Activated naive CD4-positive, alpha-beta T cell treated with anti-CD3 and anti-CD28 coated beads, Interleukin-2, amount 10 ng/mL, durations not matched to agents 7 days and 5 days (primary cell): ENCODE measurements at regions not wholly inside any gene's neighbourhood (a gene's known extent, or its start where the extent isn't known, plus 50 kb on each side); places are given as distances from the start of the nearest gene placed in this dataset.

Experiments used
- CTCF ChIA-PET: fragments of 350-600 bp; sonication (Branson Sonifier 250); formaldehyde crosslinking; loops from one replicate; lab custom pipeline; 2021; ENCODE audit warnings: antibody characterized with exemption; lab: Charles Lee
- DNase-seq: peaks from one replicate; pipeline ENCODE4 v3.0.0-alpha.2; 2020
- H3K27ac Mint-ChIP-seq: one replicate; pipeline ENCODE4 v1.8.0; 2021; ENCODE audit warnings: mild to moderate bottlenecking, moderate library complexity, mixed read lengths
- H3K27me3 Mint-ChIP-seq: one replicate; pipeline ENCODE4 v1.8.0; 2021; ENCODE audit warnings: mild to moderate bottlenecking, mixed read lengths
- H3K36me3 Mint-ChIP-seq: one replicate; pipeline ENCODE4 v1.8.0; 2021; ENCODE audit warnings: mixed read lengths
- H3K4me1 Mint-ChIP-seq: one replicate; pipeline ENCODE4 v1.8.0; 2021; ENCODE audit warnings: mixed read lengths
- H3K4me3 Mint-ChIP-seq: one replicate; pipeline ENCODE4 v1.8.0; 2021; ENCODE audit warnings: mild to moderate bottlenecking, moderate library complexity, mixed read lengths
- H3K9me3 Mint-ChIP-seq: one replicate; pipeline ENCODE4 v1.8.0; 2021; ENCODE audit warnings: mixed read lengths

DNA sequence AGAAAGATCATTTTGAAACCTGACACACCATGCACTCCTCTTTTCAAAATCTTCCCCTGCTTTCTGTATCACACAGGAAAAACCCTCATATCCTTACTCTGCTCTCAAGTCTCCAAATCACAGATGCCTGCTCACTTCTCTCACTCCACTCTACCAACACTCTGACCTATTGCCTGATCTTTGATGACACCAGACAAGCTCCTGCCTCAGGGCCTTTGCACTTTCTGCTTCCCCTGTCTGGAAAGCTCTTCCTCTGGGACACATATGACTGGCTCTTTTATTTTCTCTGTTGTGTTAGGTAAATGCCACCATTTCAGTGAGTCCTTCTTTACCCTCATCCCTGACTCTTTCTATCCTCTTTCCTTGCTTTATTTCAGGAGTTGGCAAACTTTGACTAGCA is 1300.7 kb upstream of the ZEB2 start:
- no peaks in the 10 kb centered on the region for H3K4me1 Mint-ChIP-seq
- H3K27ac Mint-ChIP-seq = no peak overlapping the region
- no peaks in the 10 kb centered on the region for H3K36me3 Mint-ChIP-seq
- no peak overlapping the region for H3K4me3 Mint-ChIP-seq
- CTCF ChIA-PET = no interaction called here
- peaks cover 3% of the 10 kb centered on the region for H3K9me3 Mint-ChIP-seq
- no peak for DNase-seq
- no peaks in the 10 kb centered on the region for H3K27me3 Mint-ChIP-seq

DNA sequence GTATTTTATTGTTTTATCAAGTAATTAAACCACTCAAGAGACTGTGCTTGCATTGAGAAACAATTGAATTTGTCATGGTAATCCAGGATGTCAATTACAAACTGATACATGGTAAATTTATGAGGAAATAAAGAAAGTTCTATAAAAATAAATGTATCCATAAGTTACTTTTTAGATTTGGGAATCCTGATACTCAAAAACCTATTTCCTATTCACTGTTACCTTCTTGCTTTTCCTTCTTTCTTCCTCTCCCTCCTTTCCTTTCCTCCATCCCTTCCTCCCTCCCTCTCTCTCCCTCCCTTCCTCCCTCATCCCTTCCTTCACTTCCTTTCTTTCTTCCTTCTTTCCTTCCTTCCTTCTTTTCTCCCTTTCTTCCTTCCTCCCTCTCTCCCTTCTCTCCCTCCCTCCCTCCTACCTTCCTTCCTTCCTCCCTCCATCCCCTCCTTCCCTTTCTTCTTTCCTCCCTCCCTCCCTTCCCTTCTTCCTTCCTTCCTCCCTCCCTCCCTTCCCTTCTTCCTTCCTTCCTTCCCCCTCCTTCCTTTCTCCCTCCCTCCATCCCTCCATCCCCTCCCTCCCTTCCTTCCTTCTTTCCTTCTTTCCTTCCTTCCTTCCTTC is 1299.1 kb upstream of the ZEB2 start:
- H3K36me3 Mint-ChIP-seq = no peaks in the 10 kb centered on the region
- H3K27me3 Mint-ChIP-seq = no peaks in the 10 kb centered on the region
- no peak for DNase-seq
- H3K4me3 Mint-ChIP-seq = no peak overlapping the region
- H3K4me1 Mint-ChIP-seq = no peaks in the 10 kb centered on the region
- no peak overlapping the region for H3K27ac Mint-ChIP-seq
- CTCF ChIA-PET = no interaction called here
- H3K9me3 Mint-ChIP-seq = peaks cover 3% of the 10 kb centered on the region

DNA sequence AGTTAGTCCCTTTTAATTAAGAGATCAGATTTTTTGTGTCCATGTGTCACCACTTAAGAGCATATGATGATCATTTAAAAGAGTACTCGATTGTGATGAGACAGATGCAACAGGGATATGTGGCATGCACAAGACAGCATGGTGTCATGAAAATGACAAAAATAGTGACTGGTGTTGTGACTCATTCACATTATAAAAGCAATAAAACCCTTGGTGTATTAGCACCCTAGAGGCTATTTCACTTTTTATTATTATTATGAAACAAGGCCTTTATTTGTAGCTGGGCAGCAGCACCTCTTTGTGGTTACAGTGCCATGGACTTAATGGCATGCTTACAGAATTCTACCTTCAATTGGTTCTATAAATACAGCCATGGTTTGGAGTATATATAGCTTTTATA is 1296.0 kb upstream of the ZEB2 start:
- H3K36me3 Mint-ChIP-seq = no peaks in the 10 kb centered on the region

DNA sequence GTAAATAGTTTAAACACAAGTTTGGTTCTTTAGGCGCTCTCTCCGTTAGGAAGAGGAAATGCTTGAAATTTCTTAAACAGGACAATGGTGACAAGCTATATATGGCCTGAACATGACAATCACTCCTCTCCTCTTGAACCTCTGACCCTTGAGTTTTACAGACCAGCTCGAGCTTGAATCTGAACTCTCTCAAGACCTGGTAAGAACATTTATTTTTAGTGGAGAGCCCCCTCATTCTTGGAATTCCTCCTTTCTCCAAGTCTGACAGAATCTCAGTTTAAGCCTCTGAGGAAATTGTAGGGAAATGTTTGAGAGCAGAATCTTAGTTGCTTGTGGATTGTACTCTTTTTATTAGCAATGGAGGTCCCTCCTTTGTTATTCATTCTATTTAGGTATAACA is 1293.6 kb upstream of the ZEB2 start:
- Mint-ChIP-seq H3K27me3 (no peaks in the 10 kb centered on the region), H3K4me1 (no peaks in the 10 kb centered on the region), H3K9me3 (no peaks in the 10 kb centered on the region), H3K4me3 (no peak overlapping the region), H3K36me3 (no peaks in the 10 kb centered on the region), H3K27ac (no peak overlapping the region)
- CTCF ChIA-PET = no interaction called here
- DNase-seq = no peak

More for the DNA sequence above, 1296.0 kb upstream of the ZEB2 start:
- CTCF ChIA-PET = no interaction called here
- no peak for DNase-seq
- Mint-ChIP-seq H3K9me3 (peaks cover 3% of the 10 kb centered on the region), H3K27me3 (no peaks in the 10 kb centered on the region), H3K27ac (no peak overlapping the region), H3K4me1 (no peaks in the 10 kb centered on the region), H3K4me3 (no peak overlapping the region)

DNA sequence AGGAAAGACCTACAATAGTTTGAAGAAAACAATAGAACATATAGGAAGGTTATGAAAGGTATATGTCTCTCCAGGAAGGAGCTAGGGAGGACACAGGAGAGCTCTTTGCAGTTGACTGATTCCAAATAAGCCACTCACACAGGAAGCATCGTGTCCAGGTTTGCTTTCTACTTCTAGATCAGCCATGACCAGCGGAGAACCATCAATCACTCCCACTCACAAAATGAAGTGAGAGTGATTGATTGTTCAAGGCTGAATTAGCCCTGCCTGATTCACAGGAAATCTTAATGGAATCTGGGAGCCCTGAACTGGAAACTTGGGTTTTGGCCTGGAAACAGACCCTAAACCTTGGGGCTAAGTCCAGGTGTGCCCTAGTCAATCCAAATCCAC is 1292.2 kb upstream of the ZEB2 start:
- no peak for DNase-seq
- Mint-ChIP-seq H3K4me3 (no peak overlapping the region), H3K4me1 (no peaks in the 10 kb centered on the region), H3K27me3 (no peaks in the 10 kb centered on the region), H3K9me3 (no peaks in the 10 kb centered on the region), H3K27ac (no peak overlapping the region), H3K36me3 (no peaks in the 10 kb centered on the region)
- CTCF ChIA-PET = no interaction called here

DNA sequence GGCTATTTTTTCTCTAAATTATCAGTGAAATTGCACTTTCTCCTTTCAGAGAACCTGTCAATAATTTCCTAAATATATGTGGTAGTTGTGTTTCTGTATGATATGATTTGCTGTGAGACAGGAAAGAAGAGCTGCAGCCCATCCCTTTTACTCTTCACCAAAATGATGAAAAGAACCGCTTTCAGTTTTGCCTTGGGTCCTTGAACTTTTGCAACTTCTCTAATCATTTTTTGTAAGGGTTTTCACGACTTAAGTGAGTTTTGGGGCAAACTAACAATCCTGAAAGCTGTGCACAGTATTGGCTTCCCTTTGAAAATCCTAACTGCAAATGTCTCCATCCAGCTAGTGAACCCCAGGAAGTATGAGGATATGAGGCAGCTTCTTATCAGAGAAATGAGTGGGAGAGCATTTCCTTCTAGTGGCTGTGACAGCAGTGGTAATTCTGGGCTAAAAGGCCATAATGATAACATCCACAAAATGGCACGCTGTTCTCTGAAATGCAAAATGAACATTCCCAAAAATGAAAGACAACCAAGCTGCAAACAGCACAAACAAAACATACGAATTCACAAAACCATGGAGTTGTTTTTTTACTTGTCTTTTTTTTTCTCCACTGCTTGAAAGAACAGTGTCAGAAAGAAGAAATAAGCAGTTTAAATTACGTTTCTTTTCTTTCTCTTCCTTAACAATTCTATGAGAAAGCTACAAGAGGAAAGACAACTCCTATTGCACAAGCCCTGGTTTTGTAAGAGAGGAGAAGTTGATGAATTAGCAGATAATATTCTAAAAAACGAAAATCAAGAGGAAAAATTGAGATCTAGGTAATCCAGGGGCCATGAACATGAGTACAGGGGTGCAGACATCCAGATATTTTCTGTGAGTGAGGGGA is 1291.6 kb upstream of the ZEB2 start:
- no peak overlapping the region for H3K4me3 Mint-ChIP-seq
- CTCF ChIA-PET = no interaction called here
- no peak for DNase-seq
- H3K36me3 Mint-ChIP-seq = no peaks in the 10 kb centered on the region
- no peaks in the 10 kb centered on the region for H3K9me3 Mint-ChIP-seq
- H3K27ac Mint-ChIP-seq = no peak overlapping the region
- no peaks in the 10 kb centered on the region for H3K4me1 Mint-ChIP-seq
- H3K27me3 Mint-ChIP-seq = no peaks in the 10 kb centered on the region

DNA sequence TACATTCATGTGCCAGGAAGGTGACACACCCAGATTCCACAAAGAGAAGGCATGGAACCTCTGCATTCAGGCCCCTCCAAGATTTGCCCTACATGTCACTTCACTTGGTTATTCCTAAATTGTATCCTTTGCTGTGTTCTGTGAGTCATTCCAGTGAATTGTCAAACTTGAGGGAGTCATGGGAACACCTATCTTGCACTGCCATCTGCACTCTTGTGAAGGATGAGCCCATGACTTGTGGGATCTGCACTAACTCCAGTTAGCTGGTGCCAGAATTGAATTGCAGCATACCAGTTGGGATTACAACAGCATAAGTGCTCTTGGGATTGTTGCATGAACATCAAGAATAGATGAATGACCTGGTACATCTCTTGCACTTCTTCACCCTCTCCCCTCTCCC is 1288.0 kb upstream of the ZEB2 start:
- no peak overlapping the region for H3K27ac Mint-ChIP-seq
- H3K36me3 Mint-ChIP-seq = no peaks in the 10 kb centered on the region
- H3K4me3 Mint-ChIP-seq = no peak overlapping the region
- no peaks in the 10 kb centered on the region for H3K4me1 Mint-ChIP-seq
- no peaks in the 10 kb centered on the region for H3K9me3 Mint-ChIP-seq
- DNase-seq = no peak
- CTCF ChIA-PET = no interaction called here
- no peaks in the 10 kb centered on the region for H3K27me3 Mint-ChIP-seq

DNA sequence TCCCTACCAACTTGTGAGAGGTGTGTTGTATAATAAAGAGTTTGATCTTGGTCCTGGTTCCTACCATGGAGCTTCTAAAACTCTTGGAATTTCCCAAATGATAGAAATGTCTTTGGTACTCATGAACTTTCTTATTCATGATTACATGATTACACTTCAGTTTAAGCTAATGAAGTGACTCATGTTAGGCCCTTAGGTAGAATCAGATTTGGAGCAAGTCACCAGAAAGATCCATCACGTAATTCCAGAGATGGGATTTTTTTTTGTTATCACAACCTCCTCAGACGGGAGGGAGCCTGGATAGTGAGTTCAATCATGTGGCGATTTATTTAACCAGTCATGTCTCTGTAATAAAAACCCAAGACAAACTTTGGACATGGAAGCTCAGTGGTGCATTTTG is 1287.6 kb upstream of the ZEB2 start:
- H3K4me3 Mint-ChIP-seq = no peak overlapping the region
- no peaks in the 10 kb centered on the region for H3K4me1 Mint-ChIP-seq
- CTCF ChIA-PET = no interaction called here
- H3K9me3 Mint-ChIP-seq = no peaks in the 10 kb centered on the region
- no peak for DNase-seq
- no peaks in the 10 kb centered on the region for H3K27me3 Mint-ChIP-seq
- H3K27ac Mint-ChIP-seq = no peak overlapping the region
- H3K36me3 Mint-ChIP-seq = no peaks in the 10 kb centered on the region

DNA sequence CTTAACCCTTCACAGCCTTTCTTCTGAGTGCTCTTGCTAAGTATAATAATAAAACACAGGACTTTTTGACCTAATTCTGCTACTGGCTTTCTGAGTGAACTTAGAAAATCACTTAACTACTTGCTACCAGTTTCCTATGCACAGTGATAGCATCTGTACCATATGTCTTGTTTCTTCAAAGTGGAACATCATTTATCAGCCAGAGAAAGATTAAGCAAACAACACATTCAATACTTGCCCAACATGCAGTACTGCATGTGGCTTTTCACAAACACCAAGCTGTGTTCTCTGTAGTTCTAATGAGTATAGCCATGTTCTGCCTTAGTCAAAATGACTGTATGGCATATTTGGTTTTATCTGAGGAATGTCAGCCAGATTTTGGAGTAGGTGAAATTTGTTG is 1286.6 kb upstream of the ZEB2 start:
- Mint-ChIP-seq H3K9me3 (no peaks in the 10 kb centered on the region), H3K4me1 (no peaks in the 10 kb centered on the region), H3K27me3 (no peaks in the 10 kb centered on the region), H3K4me3 (no peak overlapping the region), H3K27ac (no peak overlapping the region), H3K36me3 (no peaks in the 10 kb centered on the region)
- CTCF ChIA-PET = no interaction called here
- DNase-seq = no peak

DNA sequence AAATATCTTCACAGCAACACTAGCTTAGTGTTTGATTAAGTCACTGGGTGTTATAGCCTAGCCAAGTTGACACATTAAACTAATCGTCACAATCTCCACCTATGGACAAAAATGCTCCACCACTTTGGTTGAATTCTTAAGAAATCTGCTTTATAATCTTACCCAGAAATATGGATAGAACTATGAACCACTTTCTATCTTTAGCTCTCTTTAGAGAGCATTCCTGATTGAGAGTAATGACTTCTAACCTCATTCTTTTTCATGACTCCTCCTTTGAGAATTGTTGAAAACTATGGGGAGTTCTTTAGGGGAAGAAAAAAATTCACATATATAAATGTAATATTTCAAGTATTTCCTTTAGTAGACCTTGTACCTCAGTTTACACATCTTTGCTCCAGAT is 1282.2 kb upstream of the ZEB2 start:
- Mint-ChIP-seq H3K9me3 (no peaks in the 10 kb centered on the region), H3K36me3 (no peaks in the 10 kb centered on the region), H3K27ac (no peak overlapping the region), H3K4me3 (no peak overlapping the region), H3K27me3 (no peaks in the 10 kb centered on the region), H3K4me1 (no peaks in the 10 kb centered on the region)
- CTCF ChIA-PET = no interaction called here
- DNase-seq = no peak

DNA sequence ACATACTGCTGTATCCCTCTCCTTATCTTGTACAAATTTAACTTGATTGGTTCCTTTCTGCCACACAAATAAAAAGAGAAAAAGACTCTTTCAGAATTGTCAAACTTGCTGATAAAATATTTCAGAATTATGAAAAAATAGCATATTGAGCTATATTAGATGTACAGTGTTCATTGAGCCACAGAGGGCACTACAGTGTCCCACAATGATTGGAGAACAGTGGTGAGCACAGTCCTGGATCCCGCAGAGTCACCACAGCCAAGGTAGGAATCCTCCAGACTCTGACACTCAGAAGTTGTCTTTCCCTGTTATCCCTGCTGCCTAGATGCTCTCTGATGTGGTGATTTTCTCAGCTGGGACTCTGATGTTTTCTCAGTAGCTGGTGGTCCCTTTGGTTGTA is 1281.3 kb upstream of the ZEB2 start:
- Mint-ChIP-seq H3K27ac (no peak overlapping the region), H3K36me3 (no peaks in the 10 kb centered on the region), H3K4me3 (no peak overlapping the region), H3K9me3 (no peaks in the 10 kb centered on the region), H3K27me3 (no peaks in the 10 kb centered on the region), H3K4me1 (no peaks in the 10 kb centered on the region)
- DNase-seq = no peak
- CTCF ChIA-PET = no interaction called here

DNA sequence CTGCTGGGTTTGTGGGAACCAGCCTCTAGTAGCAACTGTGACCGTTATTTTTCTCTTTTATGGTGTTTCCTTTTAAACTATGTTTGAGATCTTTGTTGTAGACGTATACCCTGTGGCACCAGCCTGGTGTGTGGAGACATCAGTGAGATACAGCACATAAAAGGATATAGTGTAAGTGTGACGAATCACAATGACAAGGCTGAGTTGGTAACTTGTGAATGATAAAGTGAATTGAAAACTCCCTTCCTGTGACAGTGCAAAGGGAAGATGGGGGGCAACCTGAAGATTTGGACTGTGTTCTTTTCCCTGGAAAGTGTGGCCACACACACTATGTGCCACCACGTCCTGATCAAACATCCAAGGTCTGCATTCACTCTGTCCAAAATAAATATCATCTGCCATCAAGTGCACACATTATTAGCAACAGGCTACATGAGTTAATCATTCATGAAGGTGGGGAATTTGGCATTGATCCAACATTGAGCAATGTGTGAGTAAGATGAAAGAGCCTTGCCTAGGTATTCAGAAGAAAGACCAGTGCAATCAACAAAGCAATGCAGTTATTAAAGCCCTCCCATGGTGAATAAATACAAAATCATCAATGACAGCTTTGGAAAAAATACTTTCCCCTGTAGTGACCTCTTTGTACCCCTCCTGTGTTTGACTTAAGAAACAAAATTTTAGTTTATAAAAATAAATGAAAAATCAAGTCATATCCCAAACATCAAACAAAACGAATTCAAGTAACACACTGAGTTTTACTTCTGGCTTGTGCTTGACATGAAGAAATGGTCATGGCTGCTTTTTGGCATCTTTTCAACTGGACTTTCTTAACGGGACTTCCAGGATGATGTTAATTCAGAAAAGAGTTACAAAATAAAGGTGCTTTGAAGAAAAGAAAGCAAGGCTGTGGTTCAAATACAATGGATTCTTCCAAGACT is 1280.5 kb upstream of the ZEB2 start:
- Mint-ChIP-seq H3K27me3 (no peaks in the 10 kb centered on the region), H3K36me3 (no peaks in the 10 kb centered on the region)

DNA sequence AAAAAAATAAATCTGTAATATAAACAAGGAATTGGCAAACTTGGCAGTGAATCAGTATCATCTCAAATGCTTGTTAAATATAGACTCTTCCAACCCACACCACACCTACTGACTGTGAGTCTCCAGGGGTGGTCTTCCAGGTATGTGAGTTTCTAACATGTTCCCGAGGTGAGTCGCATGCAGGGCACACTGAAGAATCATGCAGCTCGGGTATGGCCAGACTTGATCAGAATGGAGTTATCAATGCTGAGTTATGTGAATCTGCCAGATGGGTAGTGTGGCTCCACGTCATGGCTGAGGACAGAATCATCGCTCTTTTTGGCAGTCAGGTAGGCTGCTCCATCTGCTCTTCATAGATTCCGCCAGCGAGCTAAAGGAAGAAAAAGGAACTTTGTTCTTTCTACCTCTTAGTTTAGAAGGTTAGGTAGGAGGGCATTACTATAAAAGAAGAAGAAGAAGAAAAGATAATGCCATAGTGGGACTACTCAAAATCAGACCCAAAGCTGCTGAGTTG is 1279.7 kb upstream of the ZEB2 start:
- no peak overlapping the region for H3K27ac Mint-ChIP-seq
- no peaks in the 10 kb centered on the region for H3K36me3 Mint-ChIP-seq
- DNase-seq = no peak
- CTCF ChIA-PET = no interaction called here
- H3K9me3 Mint-ChIP-seq = peaks cover 2% of the 10 kb centered on the region
- H3K4me1 Mint-ChIP-seq = no peaks in the 10 kb centered on the region
- H3K27me3 Mint-ChIP-seq = no peaks in the 10 kb centered on the region
- no peak overlapping the region for H3K4me3 Mint-ChIP-seq

More for the DNA sequence above, 1280.5 kb upstream of the ZEB2 start:
- no peaks in the 10 kb centered on the region for H3K9me3 Mint-ChIP-seq
- no peaks in the 10 kb centered on the region for H3K4me1 Mint-ChIP-seq
- DNase-seq = no peak
- no peak overlapping the region for H3K27ac Mint-ChIP-seq
- no peak overlapping the region for H3K4me3 Mint-ChIP-seq
- CTCF ChIA-PET = no interaction called here

DNA sequence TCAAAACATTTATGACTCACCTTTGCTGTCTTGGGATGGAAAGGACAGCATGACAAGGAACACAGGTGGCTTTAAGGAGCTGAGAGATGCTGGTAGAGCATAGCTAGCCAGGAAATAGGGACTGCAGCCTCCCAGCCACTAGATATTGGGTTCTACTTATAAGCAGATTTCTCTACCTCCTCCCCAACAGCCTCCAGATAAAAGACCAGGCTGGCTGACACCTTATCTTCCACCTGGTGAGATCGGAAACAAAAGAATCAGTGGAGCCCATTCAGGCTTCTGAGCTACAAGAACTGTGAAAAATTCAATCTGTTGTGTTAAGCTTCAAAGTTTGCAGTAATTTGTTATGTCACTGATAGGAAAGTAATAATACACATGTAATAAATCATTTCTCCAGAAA is 1278.5 kb upstream of the ZEB2 start:
- no peaks in the 10 kb centered on the region for H3K27me3 Mint-ChIP-seq
- no peaks in the 10 kb centered on the region for H3K4me1 Mint-ChIP-seq
- peaks cover 2% of the 10 kb centered on the region for H3K9me3 Mint-ChIP-seq
- H3K4me3 Mint-ChIP-seq = no peak overlapping the region
- CTCF ChIA-PET = no interaction called here
- H3K36me3 Mint-ChIP-seq = no peaks in the 10 kb centered on the region
- H3K27ac Mint-ChIP-seq = no peak overlapping the region
- no peak for DNase-seq
